GM12878 (cell line): ENCODE measurements at regions not wholly inside any gene's neighbourhood (a gene's known extent, or its start where the extent isn't known, plus 50 kb on each side); places are given as distances from the start of the nearest gene placed in this dataset.

Experiments used
- ATAC-seq: fragments of 200-7000 bp; cut with Tn5 transposase; 3 replicates; pipeline ENCODE4 v1.9.1; 2020; ENCODE audit warnings: mild to moderate bottlenecking, moderate library complexity
- BruUV-seq: library from RNA; stranded (reverse); fragments of 400-500 nt; replicated peaks from 2 replicates; lab custom pipeline; 2021; lab: Mats Ljungman, UMichigan
- CTCF ChIA-PET: fragments of 300-600 bp; sonication (Branson Sonifier 250); formaldehyde crosslinking; extraction: SDS; loops from one replicate; lab custom pipeline; 2021; ENCODE audit warnings: inconsistent platforms; lab: Yijun Ruan, JAX
- POLR2A ChIA-PET: fragments of 350-600 bp; formaldehyde crosslinking; extraction: SDS; loops from one replicate; lab custom pipeline; 2021; ENCODE audit warnings: inconsistent platforms; lab: Charles Lee
- RAD21 ChIA-PET: fragments of 300-600 bp; sonication (Branson Sonifier 250); formaldehyde crosslinking; loops from one replicate; lab custom pipeline; 2023; ENCODE audit warnings: antibody characterized with exemption; ENCODE audit not compliant: unreplicated experiment; lab: Charles Lee
- SMC1A ChIA-PET: fragments of 300-600 bp; sonication (Branson Sonifier 250); formaldehyde crosslinking; loops from one replicate; lab custom pipeline; 2023; ENCODE audit not compliant: unreplicated experiment, uncharacterized antibody; lab: Charles Lee
- DNase-seq: peaks from one replicate; pipeline ENCODE4 v3.0.0-alpha.2; 2011; ENCODE audit warnings: low read depth, low spot score
- FAIRE-seq: peaks from 3 replicates; lab custom pipeline; 2011; peaks lifted over from hg19 to GRCh38; lab: Jason Lieb, UNC
- H2AFZ ChIP-seq: 2 replicates; pipeline ENCODE4 v1.6.0; 2011; ENCODE audit warnings: low read depth, low read length, control low read depth; ENCODE audit not compliant: control insufficient read depth
- H3K27ac ChIP-seq: 2 replicates; pipeline ENCODE4 v1.5.1; 2011; ENCODE audit warnings: control low read depth; ENCODE audit not compliant: control insufficient read depth, insufficient read depth
- H3K27me3 ChIP-seq, 2 experiments: replicated peaks in 1 of 2; 2 replicates each; pipeline versions ENCODE4 v1.6.0 to v1.6.1; 2011; ENCODE audit warnings: low read length in 1 of 2; ENCODE audit not compliant: control insufficient read depth in 2 of 2, insufficient read depth in 2 of 2
- H3K36me3 ChIP-seq, 2 experiments: 2 replicates each; pipeline ENCODE4 v1.5.1; 2011; ENCODE audit warnings: low read length in 1 of 2; ENCODE audit not compliant: control insufficient read depth in 2 of 2, insufficient read depth in 2 of 2
- H3K4me1 ChIP-seq: 2 replicates; pipeline ENCODE4 v1.6.1; 2011; ENCODE audit warnings: mild to moderate bottlenecking, low read length, moderate library complexity, mixed read lengths; ENCODE audit not compliant: control insufficient read depth, insufficient read depth
- H3K4me2 ChIP-seq: 2 replicates; pipeline ENCODE4 v1.6.0; 2011; ENCODE audit warnings: control low read depth; ENCODE audit not compliant: control insufficient read depth, insufficient read depth
- H3K4me3 ChIP-seq: fragments of 200-600 bp; sonication (generic); 2 replicates; pipeline ENCODE4 v1.5.1; 2016
- H3K79me2 ChIP-seq: 2 replicates; pipeline ENCODE4 v1.6.0; 2011; ENCODE audit warnings: low read length; ENCODE audit not compliant: control insufficient read depth, insufficient read depth
- H3K9ac ChIP-seq: 2 replicates; pipeline ENCODE4 v1.8.0; 2011; ENCODE audit warnings: low read length, control low read depth, mixed read lengths; ENCODE audit not compliant: control insufficient read depth, insufficient read depth
- H3K9me3 ChIP-seq: replicated peaks from 3 replicates; pipeline ENCODE4 v1.5.1; 2011; ENCODE audit warnings: mild to moderate bottlenecking, low read length; ENCODE audit not compliant: control insufficient read depth, insufficient read depth
- H4K20me1 ChIP-seq: 2 replicates; pipeline ENCODE4 v1.6.0; 2011; ENCODE audit not compliant: control insufficient read depth, insufficient read depth
- CBX5 ChIP-seq: sonication (generic); IDR thresholded peaks from 2 replicates; pipeline ENCODE4 v1.6.1; 2016; ENCODE audit warnings: low read depth, moderate library complexity, mild to moderate bottlenecking, inconsistent platforms
- ELK1 ChIP-seq: IDR thresholded peaks from 2 replicates; pipeline ENCODE4 v1.6.1; 2012; ENCODE audit warnings: low read depth, low read length, improper control_type of control experiment
- JUND ChIP-seq: IDR thresholded peaks from 2 replicates; pipeline ENCODE4 v1.6.1; 2012; ENCODE audit warnings: low read depth, mild to moderate bottlenecking, low read length, improper control_type of control experiment, moderate library complexity
- PML ChIP-seq: IDR thresholded peaks from 2 replicates; pipeline ENCODE4 v1.6.1; 2012; ENCODE audit warnings: low read length, inconsistent platforms
- RBBP5 ChIP-seq: fragments of 200-600 bp; sonication (generic); conservative IDR thresholded peaks from 2 replicates; pipeline ENCODE4 v1.6.1; 2016
- RELA ChIP-seq: fragments of 450-650 bp; IDR thresholded peaks from 2 replicates; pipeline ENCODE4 v1.8.0; 2014; ENCODE audit warnings: borderline replicate concordance; ENCODE audit not compliant: partially characterized antibody
- RUNX3 ChIP-seq: IDR thresholded peaks from 2 replicates; pipeline ENCODE4 v1.6.1; 2012; ENCODE audit warnings: low read length, inconsistent platforms
- SIX5 ChIP-seq: IDR thresholded peaks from 2 replicates; pipeline ENCODE4 v1.6.1; 2011; ENCODE audit warnings: mild to moderate bottlenecking, low read depth, low read length, moderate library complexity; ENCODE audit not compliant: severe bottlenecking
- YY1 ChIP-seq: IDR thresholded peaks from 2 replicates; pipeline ENCODE4 v1.6.1; 2011; ENCODE audit warnings: low read depth, mild to moderate bottlenecking, low read length
- WGBS: methylation state at CpG from one replicate; pipeline ENCODE4 v1.1.6; 2016; ENCODE audit warnings: low lambda C conversion rate; ENCODE audit not compliant: insufficient replicate concordance, insufficient coverage; ENCODE audit errors: missing lambda C conversion rate; 5-methylcytosine and 5-hydroxymethylcytosine counted together
- in situ Hi-C: fragments of 300-500 bp; cut with MboI; formaldehyde crosslinking; loops from 9 replicates; pipeline ENCODE4 v1.14.3; 2018; ENCODE audit warnings: mixed read lengths
- intact Hi-C: fragments of 100-400 bp; cut with micrococcal nuclease; formaldehyde crosslinking; loops from one replicate; pipeline ENCODE4 v1.14.2; 2022; ENCODE audit not compliant: unreplicated experiment
- TF ChIP-seq, protein P1 (sequence below): IDR thresholded peaks from 2 replicates; pipeline ENCODE4 v1.6.1; 2011; ENCODE audit warnings: low read depth, mild to moderate bottlenecking, low read length, moderate library complexity, borderline replicate concordance; ENCODE audit errors: extremely low read depth
- TF ChIP-seq, protein P2 (sequence below): fragments of 450-650 bp; IDR thresholded peaks from 2 replicates; pipeline ENCODE4 v1.6.1; 2016; ENCODE audit warnings: mild to moderate bottlenecking
- TF ChIP-seq, protein P3 (sequence below): fragments of 450-650 bp; IDR thresholded peaks from 2 replicates; pipeline ENCODE4 v1.6.1; 2016; ENCODE audit warnings: mild to moderate bottlenecking, moderate library complexity, borderline replicate concordance
- TF ChIP-seq, protein P4 (sequence below): fragments of 450-650 bp; IDR thresholded peaks from 2 replicates; pipeline ENCODE4 v1.6.1; 2017; ENCODE audit warnings: mild to moderate bottlenecking, moderate library complexity

DNA sequence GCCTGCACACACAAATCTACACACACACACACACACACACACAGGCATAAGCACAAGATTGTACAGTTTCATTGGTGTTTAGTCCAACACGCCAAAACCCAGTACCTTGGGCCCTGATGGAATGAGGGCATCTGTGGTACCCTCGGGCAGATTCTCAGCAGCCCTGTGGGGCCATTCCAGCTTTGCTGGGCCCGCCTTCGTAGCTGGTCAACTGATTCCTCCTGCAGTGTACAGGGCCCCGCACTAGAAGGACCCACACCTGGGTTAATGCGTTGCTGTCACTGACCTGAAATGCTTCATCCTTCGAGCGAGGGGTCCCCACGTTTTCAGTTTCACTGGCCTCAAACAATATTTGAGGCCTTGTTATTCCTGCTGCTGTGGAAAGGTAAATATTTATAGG is 731.2 kb downstream of the BRD1 start (continued):
- TF ChIP-seq, protein P1, sequence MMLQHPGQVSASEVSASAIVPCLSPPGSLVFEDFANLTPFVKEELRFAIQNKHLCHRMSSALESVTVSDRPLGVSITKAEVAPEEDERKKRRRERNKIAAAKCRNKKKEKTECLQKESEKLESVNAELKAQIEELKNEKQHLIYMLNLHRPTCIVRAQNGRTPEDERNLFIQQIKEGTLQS = no peak
- no peak for TF ChIP-seq RELA
- no peak for TF ChIP-seq ELK1
- no peak for TF ChIP-seq SIX5
- no peak for TF ChIP-seq PML
- TF ChIP-seq, protein P2, sequence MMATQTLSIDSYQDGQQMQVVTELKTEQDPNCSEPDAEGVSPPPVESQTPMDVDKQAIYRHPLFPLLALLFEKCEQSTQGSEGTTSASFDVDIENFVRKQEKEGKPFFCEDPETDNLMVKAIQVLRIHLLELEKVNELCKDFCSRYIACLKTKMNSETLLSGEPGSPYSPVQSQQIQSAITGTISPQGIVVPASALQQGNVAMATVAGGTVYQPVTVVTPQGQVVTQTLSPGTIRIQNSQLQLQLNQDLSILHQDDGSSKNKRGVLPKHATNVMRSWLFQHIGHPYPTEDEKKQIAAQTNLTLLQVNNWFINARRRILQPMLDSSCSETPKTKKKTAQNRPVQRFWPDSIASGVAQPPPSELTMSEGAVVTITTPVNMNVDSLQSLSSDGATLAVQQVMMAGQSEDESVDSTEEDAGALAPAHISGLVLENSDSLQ = no peak

- H4K20me1 ChIP-seq = no peaks in the 10 kb centered on the region
- TF ChIP-seq CBX5 = no peak
- no peak for TF ChIP-seq YY1
- TF ChIP-seq JUND = no peak
- TF ChIP-seq, protein P3, sequence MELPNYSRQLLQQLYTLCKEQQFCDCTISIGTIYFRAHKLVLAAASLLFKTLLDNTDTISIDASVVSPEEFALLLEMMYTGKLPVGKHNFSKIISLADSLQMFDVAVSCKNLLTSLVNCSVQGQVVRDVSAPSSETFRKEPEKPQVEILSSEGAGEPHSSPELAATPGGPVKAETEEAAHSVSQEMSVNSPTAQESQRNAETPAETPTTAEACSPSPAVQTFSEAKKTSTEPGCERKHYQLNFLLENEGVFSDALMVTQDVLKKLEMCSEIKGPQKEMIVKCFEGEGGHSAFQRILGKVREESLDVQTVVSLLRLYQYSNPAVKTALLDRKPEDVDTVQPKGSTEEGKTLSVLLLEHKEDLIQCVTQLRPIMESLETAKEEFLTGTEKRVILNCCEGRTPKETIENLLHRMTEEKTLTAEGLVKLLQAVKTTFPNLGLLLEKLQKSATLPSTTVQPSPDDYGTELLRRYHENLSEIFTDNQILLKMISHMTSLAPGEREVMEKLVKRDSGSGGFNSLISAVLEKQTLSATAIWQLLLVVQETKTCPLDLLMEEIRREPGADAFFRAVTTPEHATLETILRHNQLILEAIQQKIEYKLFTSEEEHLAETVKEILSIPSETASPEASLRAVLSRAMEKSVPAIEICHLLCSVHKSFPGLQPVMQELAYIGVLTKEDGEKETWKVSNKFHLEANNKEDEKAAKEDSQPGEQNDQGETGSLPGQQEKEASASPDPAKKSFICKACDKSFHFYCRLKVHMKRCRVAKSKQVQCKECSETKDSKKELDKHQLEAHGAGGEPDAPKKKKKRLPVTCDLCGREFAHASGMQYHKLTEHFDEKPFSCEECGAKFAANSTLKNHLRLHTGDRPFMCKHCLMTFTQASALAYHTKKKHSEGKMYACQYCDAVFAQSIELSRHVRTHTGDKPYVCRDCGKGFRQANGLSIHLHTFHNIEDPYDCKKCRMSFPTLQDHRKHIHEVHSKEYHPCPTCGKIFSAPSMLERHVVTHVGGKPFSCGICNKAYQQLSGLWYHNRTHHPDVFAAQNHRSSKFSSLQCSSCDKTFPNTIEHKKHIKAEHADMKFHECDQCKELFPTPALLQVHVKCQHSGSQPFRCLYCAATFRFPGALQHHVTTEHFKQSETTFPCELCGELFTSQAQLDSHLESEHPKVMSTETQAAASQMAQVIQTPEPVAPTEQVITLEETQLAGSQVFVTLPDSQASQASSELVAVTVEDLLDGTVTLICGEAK = no peak
- no peak for TF ChIP-seq RBBP5
- TF ChIP-seq, protein P4, sequence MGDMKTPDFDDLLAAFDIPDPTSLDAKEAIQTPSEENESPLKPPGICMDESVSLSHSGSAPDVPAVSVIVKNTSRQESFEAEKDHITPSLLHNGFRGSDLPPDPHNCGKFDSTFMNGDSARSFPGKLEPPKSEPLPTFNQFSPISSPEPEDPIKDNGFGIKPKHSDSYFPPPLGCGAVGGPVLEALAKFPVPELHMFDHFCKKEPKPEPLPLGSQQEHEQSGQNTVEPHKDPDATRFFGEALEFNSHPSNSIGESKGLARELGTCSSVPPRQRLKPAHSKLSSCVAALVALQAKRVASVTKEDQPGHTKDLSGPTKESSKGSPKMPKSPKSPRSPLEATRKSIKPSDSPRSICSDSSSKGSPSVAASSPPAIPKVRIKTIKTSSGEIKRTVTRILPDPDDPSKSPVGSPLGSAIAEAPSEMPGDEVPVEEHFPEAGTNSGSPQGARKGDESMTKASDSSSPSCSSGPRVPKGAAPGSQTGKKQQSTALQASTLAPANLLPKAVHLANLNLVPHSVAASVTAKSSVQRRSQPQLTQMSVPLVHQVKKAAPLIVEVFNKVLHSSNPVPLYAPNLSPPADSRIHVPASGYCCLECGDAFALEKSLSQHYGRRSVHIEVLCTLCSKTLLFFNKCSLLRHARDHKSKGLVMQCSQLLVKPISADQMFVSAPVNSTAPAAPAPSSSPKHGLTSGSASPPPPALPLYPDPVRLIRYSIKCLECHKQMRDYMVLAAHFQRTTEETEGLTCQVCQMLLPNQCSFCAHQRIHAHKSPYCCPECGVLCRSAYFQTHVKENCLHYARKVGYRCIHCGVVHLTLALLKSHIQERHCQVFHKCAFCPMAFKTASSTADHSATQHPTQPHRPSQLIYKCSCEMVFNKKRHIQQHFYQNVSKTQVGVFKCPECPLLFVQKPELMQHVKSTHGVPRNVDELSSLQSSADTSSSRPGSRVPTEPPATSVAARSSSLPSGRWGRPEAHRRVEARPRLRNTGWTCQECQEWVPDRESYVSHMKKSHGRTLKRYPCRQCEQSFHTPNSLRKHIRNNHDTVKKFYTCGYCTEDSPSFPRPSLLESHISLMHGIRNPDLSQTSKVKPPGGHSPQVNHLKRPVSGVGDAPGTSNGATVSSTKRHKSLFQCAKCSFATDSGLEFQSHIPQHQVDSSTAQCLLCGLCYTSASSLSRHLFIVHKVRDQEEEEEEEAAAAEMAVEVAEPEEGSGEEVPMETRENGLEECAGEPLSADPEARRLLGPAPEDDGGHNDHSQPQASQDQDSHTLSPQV = no peak
- TF ChIP-seq RUNX3 = no peak
Measured at GRCh38 chr22:49095366-49095765, 732.3 kb downstream of the BRD1 start.

More at GRCh38 chr22:49095366-49095765, 732.3 kb downstream of the BRD1 start:
- H3K27ac ChIP-seq = no peak overlapping the region
- no peaks in the 10 kb centered on the region for H3K27me3 ChIP-seq
- ATAC-seq = no peak
- no peak for FAIRE-seq
- H3K9ac ChIP-seq = no peak overlapping the region
- ChIA-PET SMC1A (no interaction called here), RAD21 (no interaction called here), CTCF (no interaction called here), POLR2A (no interaction called here)
- no peaks in the 10 kb centered on the region; the same call in 2 of the 3 replicates for H3K9me3 ChIP-seq
- 59% methylated on average over 19 of the region's 19 CpGs for WGBS
- H3K4me2 ChIP-seq = no peak overlapping the region
- no peak for DNase-seq
- H3K4me3 ChIP-seq = no peak overlapping the region
- in situ Hi-C loops (no loop called here), intact Hi-C loops (no loop called here)
- H3K79me2 ChIP-seq = no peaks in the 10 kb centered on the region
- BruUV-seq = no TSS peak
- no peaks in the 10 kb centered on the region for H3K4me1 ChIP-seq
- no peaks in the 10 kb centered on the region for H3K36me3 ChIP-seq
- H2AFZ ChIP-seq = no peak overlapping the region
